Mesenchymal stem cell (in vitro differentiated cells and primary cell): ENCODE measurements at regions not wholly inside any gene's neighbourhood (a gene's known extent, or its start where the extent isn't known, plus 50 kb on each side); places are given as distances from the start of the nearest gene placed in this dataset.

ENCODE experiments used
- DNase-seq: peaks from one replicate; pipeline ENCODE4 v3.0.0-alpha.2; 2013
- H2AFZ ChIP-seq: one replicate; pipeline ENCODE4 v1.6.1; 2013; ENCODE audit warnings: low read depth, mild to moderate bottlenecking, control low read depth, inconsistent platforms, low read length, moderate library complexity
- H2AK5ac ChIP-seq: 2 replicates; pipeline ENCODE4 v1.6.1; 2013; ENCODE audit warnings: low read length, moderate library complexity, mild to moderate bottlenecking, inconsistent platforms; ENCODE audit not compliant: severe bottlenecking
- H2BK120ac ChIP-seq: one replicate; pipeline ENCODE4 v1.6.1; 2013; ENCODE audit warnings: low read depth, mild to moderate bottlenecking, inconsistent platforms, low read length, moderate library complexity
- H2BK12ac ChIP-seq, 2 experiments: one replicate each; pipeline ENCODE4 v1.6.1; 2013; ENCODE audit warnings: inconsistent platforms in 2 of 2, low read length in 2 of 2, mild to moderate bottlenecking in 2 of 2, moderate library complexity in 2 of 2, control low read depth in 1 of 2
- H2BK15ac ChIP-seq: one replicate; pipeline ENCODE4 v1.6.1; 2013; ENCODE audit warnings: mild to moderate bottlenecking, low read depth, inconsistent platforms; ENCODE audit not compliant: poor library complexity, severe bottlenecking
- H2BK5ac ChIP-seq: 2 replicates; pipeline ENCODE4 v1.6.1; 2013; ENCODE audit warnings: low read depth, mild to moderate bottlenecking, low read length, control low read depth, inconsistent platforms; ENCODE audit not compliant: poor library complexity, severe bottlenecking
- H3K14ac ChIP-seq, 2 experiments: one replicate each; pipeline ENCODE4 v1.6.1; 2013; ENCODE audit warnings: inconsistent platforms in 2 of 2, low read length in 2 of 2, control low read depth in 1 of 2, mild to moderate bottlenecking in 1 of 2, moderate library complexity in 1 of 2
- H3K18ac ChIP-seq, 2 experiments: one replicate each; pipeline ENCODE4 v1.6.1; 2013; ENCODE audit warnings: inconsistent platforms in 2 of 2, low read length in 2 of 2, control low read depth in 1 of 2, low read depth in 1 of 2, mild to moderate bottlenecking in 1 of 2
- H3K23ac ChIP-seq, 2 experiments: one replicate each; pipeline ENCODE4 v1.6.1; 2013; ENCODE audit warnings: inconsistent platforms in 2 of 2, low read length in 2 of 2, mild to moderate bottlenecking in 2 of 2, moderate library complexity in 2 of 2, control low read depth in 1 of 2
- H3K27ac ChIP-seq: 2 replicates; pipeline ENCODE4 v1.5.1; 2013; ENCODE audit warnings: mild to moderate bottlenecking, moderate library complexity, low read length, control low read depth, inconsistent platforms; ENCODE audit not compliant: poor library complexity, severe bottlenecking
- H3K27me3 ChIP-seq, 2 experiments: 2 replicates each; pipeline versions ENCODE4 v1.6.1 to v1.7.0; 2013; ENCODE audit warnings: low read length in 2 of 2, mild to moderate bottlenecking in 2 of 2, moderate library complexity in 2 of 2, control low read depth in 1 of 2, inconsistent platforms in 1 of 2; ENCODE audit not compliant: control insufficient read depth in 1 of 2, insufficient read depth in 1 of 2
- H3K36me3 ChIP-seq, 2 experiments: 2 replicates each; pipeline versions ENCODE4 v1.6.1 to v1.7.0; 2013; ENCODE audit warnings: low read length in 2 of 2, control low read depth in 1 of 2, inconsistent platforms in 1 of 2, low read depth in 1 of 2, mild to moderate bottlenecking in 1 of 2; ENCODE audit not compliant: insufficient read depth in 2 of 2, control insufficient read depth in 1 of 2
- H3K4ac ChIP-seq, 2 experiments: one replicate each; pipeline ENCODE4 v1.6.1; 2013; ENCODE audit warnings: inconsistent platforms in 2 of 2, low read length in 2 of 2, mild to moderate bottlenecking in 2 of 2, moderate library complexity in 2 of 2, control low read depth in 1 of 2, low read depth in 1 of 2
- H3K4me1 ChIP-seq: 2 replicates; pipeline ENCODE4 v1.6.1; 2013; ENCODE audit warnings: low read depth, low read length, control low read depth; ENCODE audit not compliant: control insufficient read depth, insufficient read depth
- H3K4me2 ChIP-seq: 2 replicates; pipeline ENCODE4 v1.6.1; 2013; ENCODE audit warnings: low read length, mild to moderate bottlenecking, inconsistent platforms; ENCODE audit not compliant: poor library complexity, severe bottlenecking
- H3K4me3 ChIP-seq, 2 experiments: 2 replicates each; pipeline versions ENCODE4 v1.5.1 to v1.7.0; 2013; ENCODE audit warnings: low read length in 2 of 2, mild to moderate bottlenecking in 2 of 2, control low read depth in 1 of 2, low read depth in 1 of 2; ENCODE audit not compliant: insufficient read depth in 1 of 2
- H3K79me1 ChIP-seq: replicated peaks from 2 replicates; pipeline ENCODE4 v1.6.1; 2013; ENCODE audit warnings: mild to moderate bottlenecking, control low read depth, low read length, inconsistent platforms; ENCODE audit not compliant: poor library complexity, severe bottlenecking
- H3K9ac ChIP-seq: 2 replicates; pipeline ENCODE4 v1.7.0; 2013; ENCODE audit warnings: mild to moderate bottlenecking, low read length, moderate library complexity
- H3K9me3 ChIP-seq: 2 replicates; pipeline ENCODE4 v1.7.0; 2013; ENCODE audit warnings: mild to moderate bottlenecking, low read length; ENCODE audit not compliant: control insufficient read depth
- H4K8ac ChIP-seq: one replicate; pipeline ENCODE4 v1.6.1; 2013; ENCODE audit warnings: inconsistent platforms, mild to moderate bottlenecking, low read length, moderate library complexity
- H4K91ac ChIP-seq: one replicate; pipeline ENCODE4 v1.6.1; 2013; ENCODE audit warnings: mild to moderate bottlenecking, low read length, inconsistent platforms
- WGBS: methylation state at CpG from one replicate; pipeline ENCODE4 v1.1.7; 2013; ENCODE audit warnings: mixed read lengths; 5-methylcytosine and 5-hydroxymethylcytosine counted together

DNA sequence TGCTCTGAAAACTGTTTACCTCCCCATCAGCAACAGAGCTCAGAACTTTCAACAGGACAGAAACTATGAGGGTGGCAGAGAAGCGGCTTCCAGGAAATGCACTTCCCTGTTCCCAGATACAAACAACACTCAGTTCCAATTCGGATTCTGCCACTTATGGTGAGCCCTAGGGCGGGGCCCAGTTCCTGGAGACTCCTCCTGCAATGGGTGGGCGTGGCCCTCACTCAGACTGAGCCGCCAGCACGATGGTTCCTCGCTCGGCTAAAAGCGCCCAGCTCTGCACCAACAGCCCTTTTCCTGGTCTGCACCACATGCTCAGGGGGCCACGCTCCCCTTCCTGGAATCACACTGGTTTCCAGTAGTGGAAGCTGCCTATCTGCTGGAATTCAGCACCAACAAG lies 314.1 kb downstream of the CTTN start:
- H2AK5ac ChIP-seq, result no peak overlapping the region
- H3K18ac ChIP-seq, result no peak overlapping the region
- peaks cover 4 to 73% of the 10 kb centered on the region in 2 experiments for H3K27me3 ChIP-seq
- no peak overlapping the region for H3K23ac ChIP-seq
- H3K36me3 ChIP-seq, result no peaks in the 10 kb centered on the region
- no peak overlapping the region for H3K4me3 ChIP-seq
- H3K4me2 ChIP-seq, result no peak overlapping the region
- no peak overlapping the region for H3K27ac ChIP-seq
- no peak overlapping the region for H2AFZ ChIP-seq
- no peak overlapping the region for H2BK15ac ChIP-seq
- H3K14ac ChIP-seq, result no peak overlapping the region
- H3K4me1 ChIP-seq, result no peaks in the 10 kb centered on the region
- no peak overlapping the region for H3K4ac ChIP-seq
- H2BK5ac ChIP-seq, result no peak overlapping the region
- WGBS, result 55% methylated on average over 10 of the region's 10 CpGs
- no peak overlapping the region for H2BK12ac ChIP-seq
- no peak overlapping the region for H4K91ac ChIP-seq
- DNase-seq, result no peak
- no peak overlapping the region for H3K9ac ChIP-seq
- H4K8ac ChIP-seq, result no peak overlapping the region
- no peaks in the 10 kb centered on the region for H3K79me1 ChIP-seq
- no peak overlapping the region for H2BK120ac ChIP-seq
- H3K9me3 ChIP-seq, result no peaks in the 10 kb centered on the region

DNA sequence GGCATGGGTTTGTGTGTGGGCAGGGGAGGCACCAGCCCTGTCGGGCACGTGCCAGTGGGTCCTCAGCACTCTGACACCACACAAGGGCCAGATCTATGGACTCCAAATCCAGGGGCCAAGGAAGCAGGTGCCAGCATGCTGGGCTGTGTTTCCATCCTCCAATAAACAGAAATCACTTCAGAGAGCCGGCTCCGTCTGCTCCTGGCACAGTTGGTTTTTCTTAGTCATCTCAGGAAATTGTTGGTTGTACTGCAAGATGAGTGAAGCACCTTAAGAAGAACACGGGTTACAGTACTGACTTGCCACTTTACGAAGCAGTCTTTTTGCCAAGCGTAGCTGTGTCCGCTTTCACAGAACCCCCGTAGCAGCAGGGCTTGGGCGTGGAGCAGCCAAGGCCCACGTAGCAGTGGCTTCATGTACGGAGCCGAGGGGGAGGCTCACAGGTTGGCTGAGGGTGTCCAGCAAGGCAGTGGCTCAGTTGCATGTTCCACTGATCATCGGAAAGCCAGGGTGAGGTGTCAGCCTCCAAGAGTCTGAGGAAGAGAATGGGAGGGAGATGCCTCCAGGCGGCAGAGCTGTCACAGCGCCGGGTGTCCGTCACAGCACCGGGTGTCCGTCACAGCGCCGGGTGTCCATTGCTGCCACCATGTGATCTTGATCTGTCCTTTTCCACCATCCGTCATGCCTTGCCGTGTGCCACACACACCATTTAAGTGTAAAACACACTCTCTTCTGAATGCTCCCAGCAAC lies 314.9 kb downstream of the CTTN start:
- WGBS, result 92% methylated on average over 24 of the region's 24 CpGs
- Histone ChIP-seq H2BK5ac (no peak overlapping the region), H3K14ac (no peak overlapping the region), H3K9me3 (no peaks in the 10 kb centered on the region), H3K36me3 (no peaks in the 10 kb centered on the region), H3K23ac (no peak overlapping the region), H3K4ac (no peak overlapping the region), H3K4me2 (no peak overlapping the region), H2AFZ (no peak overlapping the region), H3K4me1 (no peaks in the 10 kb centered on the region), H3K4me3 (no peak overlapping the region), H3K27me3 (peaks cover 4 to 76% of the 10 kb centered on the region in 2 experiments), H3K79me1 (no peaks in the 10 kb centered on the region), H4K91ac (no peak overlapping the region), H2BK12ac (no peak overlapping the region), H3K9ac (no peak overlapping the region), H3K18ac (no peak overlapping the region), H2BK120ac (no peak overlapping the region), H2BK15ac (no peak overlapping the region), H4K8ac (no peak overlapping the region), H3K27ac (no peak overlapping the region), H2AK5ac (no peak overlapping the region)
- DNase-seq, result no peak

DNA sequence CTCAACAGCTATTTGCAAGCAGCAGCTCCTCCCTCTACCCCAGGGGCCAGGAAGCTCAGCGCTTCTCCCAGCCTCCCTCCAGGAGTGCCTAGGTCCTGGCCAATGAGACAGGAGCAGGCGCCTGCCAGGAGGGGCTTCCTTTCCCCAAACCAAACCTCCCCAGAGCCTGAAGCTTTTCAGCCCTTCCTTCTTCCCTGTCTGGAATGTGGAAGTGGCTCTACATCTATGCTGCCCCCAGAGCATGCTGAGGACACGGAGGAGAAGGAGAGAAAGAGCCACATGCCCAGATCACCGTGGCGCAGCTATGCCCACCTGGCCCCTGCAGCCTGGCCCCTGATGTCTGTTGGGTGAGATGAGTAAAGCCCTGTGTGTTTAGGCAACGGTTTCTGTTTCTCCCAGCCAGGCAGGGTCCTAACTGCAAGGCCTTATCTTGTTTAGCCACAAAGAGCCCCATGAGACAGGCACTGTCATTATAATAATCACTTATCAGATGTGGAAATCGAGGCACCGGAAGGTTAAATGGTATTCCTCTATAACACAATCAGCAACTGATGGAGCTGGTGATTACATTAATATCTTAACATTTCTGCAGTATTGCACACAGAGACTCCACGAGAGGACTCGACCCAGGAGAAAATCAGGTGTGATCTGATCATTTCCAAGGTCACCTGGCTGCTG lies 315.8 kb downstream of the CTTN start:
- Histone ChIP-seq H3K14ac (no peak overlapping the region), H2BK15ac (no peak overlapping the region), H2BK120ac (no peak overlapping the region), H3K27ac (no peak overlapping the region), H3K36me3 (no peaks in the 10 kb centered on the region), H3K79me1 (no peaks in the 10 kb centered on the region), H4K8ac (no peak overlapping the region), H2BK5ac (no peak overlapping the region), H3K23ac (no peak overlapping the region), H3K27me3 (peaks cover 4 to 83% of the 10 kb centered on the region in 2 experiments), H2AFZ (no peak overlapping the region), H3K9me3 (no peaks in the 10 kb centered on the region), H4K91ac (no peak overlapping the region), H3K9ac (no peak overlapping the region), H3K18ac (no peak overlapping the region), H3K4me3 (no peak overlapping the region), H3K4me2 (no peak overlapping the region), H3K4me1 (no peaks in the 10 kb centered on the region), H2BK12ac (no peak overlapping the region), H2AK5ac (no peak overlapping the region), H3K4ac (no peak overlapping the region)
- DNase-seq, result no peak
- WGBS, result 51% methylated on average over 9 of the region's 10 CpGs

DNA sequence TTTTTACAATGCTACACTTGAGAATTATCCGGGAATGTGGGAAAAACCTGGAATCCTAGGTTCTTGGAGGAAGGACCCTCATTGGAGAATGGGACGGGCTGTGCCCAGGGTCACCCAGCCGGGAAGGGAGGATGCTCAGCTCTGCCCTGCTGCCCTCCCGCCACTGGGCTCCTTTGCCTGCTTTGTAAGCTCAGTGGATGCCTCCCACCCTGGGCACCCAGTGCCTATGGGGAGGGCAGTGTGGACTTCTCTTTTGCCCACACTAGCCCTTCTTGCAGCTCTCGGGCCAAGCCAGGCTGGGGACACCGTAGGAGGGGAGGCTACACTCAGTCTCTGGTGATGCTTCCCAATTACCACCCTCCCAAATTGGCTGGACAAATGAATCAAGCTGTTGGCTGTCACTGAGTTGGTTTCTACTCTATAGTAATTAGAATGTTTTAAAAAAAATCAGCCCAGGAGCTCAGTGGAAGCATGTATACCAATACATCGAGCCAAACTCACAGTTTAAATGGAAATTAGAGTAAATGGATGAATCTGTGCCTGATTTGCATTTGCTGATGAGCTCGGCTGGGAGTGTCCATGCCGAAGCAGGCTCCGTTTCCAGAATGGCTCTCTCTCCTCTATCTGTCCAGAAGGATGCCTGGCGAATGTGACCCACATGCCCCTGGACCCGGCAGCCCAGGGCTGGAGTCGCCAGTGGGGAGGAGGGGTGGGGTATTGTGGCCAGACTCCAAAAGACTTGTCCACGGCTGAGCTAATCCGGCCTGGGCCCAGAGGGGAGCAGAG lies 317.0 kb downstream of the CTTN start:
- H3K14ac ChIP-seq, result no peak overlapping the region
- H3K4me1 ChIP-seq, result no peaks in the 10 kb centered on the region
- 81% methylated on average over 13 of the region's 15 CpGs for WGBS
- no peak overlapping the region for H4K8ac ChIP-seq
- H3K9ac ChIP-seq, result no peak overlapping the region
- no peak overlapping the region for H2BK120ac ChIP-seq
- no peak overlapping the region for H3K4ac ChIP-seq
- no peak overlapping the region for H3K4me3 ChIP-seq
- peaks cover 4 to 88% of the 10 kb centered on the region in 2 experiments for H3K27me3 ChIP-seq
- no peak overlapping the region for H3K23ac ChIP-seq
- H2AK5ac ChIP-seq, result no peak overlapping the region
- no peaks in the 10 kb centered on the region for H3K36me3 ChIP-seq
- no peak overlapping the region for H2BK15ac ChIP-seq
- no peak for DNase-seq
- H3K18ac ChIP-seq, result no peak overlapping the region
- no peak overlapping the region for H2BK5ac ChIP-seq
- H4K91ac ChIP-seq, result no peak overlapping the region
- H2BK12ac ChIP-seq, result no peak overlapping the region
- H2AFZ ChIP-seq, result no peak overlapping the region
- H3K79me1 ChIP-seq, result no peaks in the 10 kb centered on the region
- no peaks in the 10 kb centered on the region for H3K9me3 ChIP-seq
- H3K4me2 ChIP-seq, result no peak overlapping the region
- no peak overlapping the region for H3K27ac ChIP-seq
